SJCRH30 (cell line): ENCODE measurements at regions not wholly inside any gene's neighbourhood (a gene's known extent, or its start where the extent isn't known, plus 50 kb on each side); places are given as distances from the start of the nearest gene placed in this dataset.
"Not testable (repeated sequence)": the region's sequence is repeated elsewhere in the genome, so short reads cannot be mapped to it uniquely, and the experiment has no call there.

Experiments used
- DNase-seq, 2 experiments: peaks; one replicate each; pipeline ENCODE4 v3.0.0-alpha.2; 2015 to 2020
- H3K27ac ChIP-seq: fragments of 250-450 bp; sonication (Bioruptor Pico); 2 replicates; pipeline ENCODE4 v1.5.1; 2020; ENCODE audit warnings: mild to moderate bottlenecking, moderate library complexity
- H3K27me3 ChIP-seq: fragments of 250-450 bp; sonication (Bioruptor Pico); 2 replicates; pipeline ENCODE4 v1.5.1; 2020; ENCODE audit warnings: mild to moderate bottlenecking, moderate library complexity
- H3K36me3 ChIP-seq: fragments of 250-450 bp; sonication (Bioruptor Pico); 2 replicates; pipeline ENCODE4 v1.5.1; 2020; ENCODE audit warnings: mild to moderate bottlenecking, moderate library complexity
- H3K4me1 ChIP-seq: fragments of 250-450 bp; sonication (Bioruptor Pico); 2 replicates; pipeline ENCODE4 v1.5.1; 2020; ENCODE audit warnings: mild to moderate bottlenecking, moderate library complexity
- H3K4me3 ChIP-seq: fragments of 250-450 bp; sonication (Bioruptor Pico); 2 replicates; pipeline ENCODE4 v1.5.1; 2020; ENCODE audit warnings: mild to moderate bottlenecking, moderate library complexity
- H3K9me3 ChIP-seq: fragments of 250-450 bp; sonication (Bioruptor Pico); replicated peaks from 2 replicates; pipeline ENCODE4 v1.5.1; 2020; ENCODE audit warnings: mild to moderate bottlenecking, moderate library complexity

GRCh38 chr17:22376747-22377146 is 684.4 kb downstream of the KCNJ18 start:
- not testable (repeated sequence) for DNase-seq, H3K36me3 ChIP-seq, H3K27ac ChIP-seq, H3K4me1 ChIP-seq, H3K4me3 ChIP-seq, H3K9me3 ChIP-seq
- H3K27me3 ChIP-seq: peaks cover 13% of the 10 kb centered on the region; the same call in 1 of the 2 replicates

- H3K27me3 ChIP-seq: peaks cover 13% of the 10 kb centered on the region; the same call in 1 of the 2 replicates
- not testable (repeated sequence) for H3K4me1 ChIP-seq, DNase-seq
These were observed 686.4 kb downstream of the KCNJ18 start for GRCh38 chr17:22378748-22379147.

GRCh38 chr17:22381589-22381988 is 689.3 kb downstream of the KCNJ18 start:
- not testable (repeated sequence) for H3K27me3 ChIP-seq, H3K4me1 ChIP-seq, H3K9me3 ChIP-seq, H3K27ac ChIP-seq, H3K4me3 ChIP-seq, H3K36me3 ChIP-seq, DNase-seq

More at GRCh38 chr17:22378748-22379147, 686.4 kb downstream of the KCNJ18 start:
- not testable (repeated sequence) for H3K36me3 ChIP-seq, H3K27ac ChIP-seq, H3K4me3 ChIP-seq, H3K9me3 ChIP-seq

GRCh38 chr17:22383772-22384460 is 691.6 kb downstream of the KCNJ18 start:
- DNase-seq, H3K27ac ChIP-seq, H3K36me3 ChIP-seq, H3K27me3 ChIP-seq, H3K4me1 ChIP-seq, H3K9me3 ChIP-seq, H3K4me3 ChIP-seq: not testable (repeated sequence)

GRCh38 chr17:22384461-22384800 is 692.1 kb downstream of the KCNJ18 start:
- H3K27me3 ChIP-seq, H3K36me3 ChIP-seq, H3K4me3 ChIP-seq, DNase-seq, H3K4me1 ChIP-seq, H3K9me3 ChIP-seq, H3K27ac ChIP-seq: not testable (repeated sequence)

- H3K27ac ChIP-seq, H3K4me3 ChIP-seq, H3K4me1 ChIP-seq, H3K9me3 ChIP-seq, H3K36me3 ChIP-seq, H3K27me3 ChIP-seq, DNase-seq: not testable (repeated sequence)
These were observed 706.1 kb downstream of the KCNJ18 start for GRCh38 chr17:22398446-22398845.

- H3K4me3 ChIP-seq, H3K27ac ChIP-seq, H3K36me3 ChIP-seq, H3K9me3 ChIP-seq, H3K27me3 ChIP-seq, H3K4me1 ChIP-seq, DNase-seq: not testable (repeated sequence)
These were observed 706.7 kb downstream of the KCNJ18 start for GRCh38 chr17:22399037-22399436.

- not testable (repeated sequence) for H3K4me1 ChIP-seq, H3K36me3 ChIP-seq, H3K27ac ChIP-seq, H3K4me3 ChIP-seq, H3K27me3 ChIP-seq, H3K9me3 ChIP-seq, DNase-seq
These were observed 712.8 kb downstream of the KCNJ18 start for GRCh38 chr17:22405080-22405479.

- H3K27ac ChIP-seq: no peak overlapping the region
- H3K36me3 ChIP-seq: no peaks in the 10 kb centered on the region
- H3K27me3 ChIP-seq: peaks cover 22% of the 10 kb centered on the region
- DNase-seq: no peak
- no peak overlapping the region for H3K4me3 ChIP-seq
- H3K4me1 ChIP-seq: no peaks in the 10 kb centered on the region
- no peaks in the 10 kb centered on the region for H3K9me3 ChIP-seq
These were observed 716.9 kb downstream of the KCNJ18 start for GRCh38 chr17:22409160-22409751.

- H3K9me3 ChIP-seq: no peaks in the 10 kb centered on the region
- no peaks in the 10 kb centered on the region for H3K4me1 ChIP-seq
- H3K4me3 ChIP-seq: no peak overlapping the region
- H3K36me3 ChIP-seq: no peaks in the 10 kb centered on the region
- DNase-seq: no peak
- no peak overlapping the region for H3K27ac ChIP-seq
- H3K27me3 ChIP-seq: peaks cover 22% of the 10 kb centered on the region
These were observed 717.8 kb downstream of the KCNJ18 start for GRCh38 chr17:22410136-22410535.

- DNase-seq: no peak
- Histone ChIP-seq H3K4me1 (no peaks in the 10 kb centered on the region), H3K36me3 (no peaks in the 10 kb centered on the region), H3K27me3 (peaks cover 22% of the 10 kb centered on the region), H3K4me3 (no peak overlapping the region), H3K27ac (no peak overlapping the region), H3K9me3 (no peaks in the 10 kb centered on the region)
These were observed 719.0 kb downstream of the KCNJ18 start for GRCh38 chr17:22411185-22411784.

GRCh38 chr17:22435231-22435974 is 743.1 kb downstream of the KCNJ18 start:
- H3K27me3 ChIP-seq: 0 out of 2 replicates have a peak, but pooled peaks cover 3% of the 10 kb centered on the region

GRCh38 chr17:22441776-22442175 is 749.5 kb downstream of the KCNJ18 start:
- Histone ChIP-seq H3K27me3 (peaks cover 34% of the 10 kb centered on the region), H3K4me3 (no peak overlapping the region), H3K4me1 (no peaks in the 10 kb centered on the region), H3K27ac (no peak overlapping the region), H3K9me3 (no peaks in the 10 kb centered on the region; the same call in 1 of the 2 replicates), H3K36me3 (no peaks in the 10 kb centered on the region)
- DNase-seq: no peak

More at GRCh38 chr17:22435231-22435974, 743.1 kb downstream of the KCNJ18 start:
- H3K27ac ChIP-seq: no peak overlapping the region
- H3K4me1 ChIP-seq: no peaks in the 10 kb centered on the region
- no peaks in the 10 kb centered on the region for H3K36me3 ChIP-seq
- DNase-seq: no peak
- no peaks in the 10 kb centered on the region for H3K9me3 ChIP-seq
- no peak overlapping the region for H3K4me3 ChIP-seq

- no peaks in the 10 kb centered on the region; the same call in 1 of the 2 replicates for H3K9me3 ChIP-seq
- DNase-seq: no peak
- H3K36me3 ChIP-seq: no peaks in the 10 kb centered on the region
- H3K27me3 ChIP-seq: peaks cover 37% of the 10 kb centered on the region
- H3K4me1 ChIP-seq: no peaks in the 10 kb centered on the region
- H3K27ac ChIP-seq: no peak overlapping the region
- H3K4me3 ChIP-seq: no peak overlapping the region
These were observed 750.7 kb downstream of the KCNJ18 start for GRCh38 chr17:22443061-22443460.

GRCh38 chr17:22453181-22453580 is 760.9 kb downstream of the KCNJ18 start:
- Histone ChIP-seq H3K36me3 (no peaks in the 10 kb centered on the region), H3K9me3 (no peaks in the 10 kb centered on the region), H3K27me3 (peaks cover 13% of the 10 kb centered on the region), H3K27ac (no peak overlapping the region), H3K4me3 (no peak overlapping the region), H3K4me1 (no peaks in the 10 kb centered on the region)
- no peak for DNase-seq
